CD4-positive, alpha-beta T cell treated with Interleukin-15 for 1 hour (primary cell): ENCODE measurements at regions not wholly inside any gene's neighbourhood (a gene's known extent, or its start where the extent isn't known, plus 50 kb on each side); places are given as distances from the start of the nearest gene placed in this dataset.

ENCODE experiments used
- DNase-seq: peaks from one replicate; pipeline ENCODE4 v3.0.0-alpha.2; 2020

- no peak for DNase-seq
These were observed 56.5 kb upstream of the ERBB4 start for GRCh38 chr2:212595036-212595654.

GRCh38 chr2:212592695-212593094 lies 54.1 kb upstream of the ERBB4 start:
- no peak for DNase-seq
